Esophagus squamous epithelium (tissue), 5 donors: ENCODE measurements at regions not wholly inside any gene's neighbourhood (a gene's known extent, or its start where the extent isn't known, plus 50 kb on each side); places are given as distances from the start of the nearest gene placed in this dataset.

Experiments used
- DNase-seq: peaks from one replicate; lab custom pipeline; 2025; lab: John Stamatoyannopoulos, UW
- H3K27ac ChIP-seq, 4 donors: fragments of 200-600 bp; sonication (generic); one replicate each; pipeline ENCODE4 v1.5.1; 2016 to 2019; ENCODE audit warnings: mild to moderate bottlenecking in 1 of 4
- H3K27me3 ChIP-seq, 4 donors: fragments of 200-600 bp; sonication (generic); 1 replicate in 3 of 4; 2 replicates in 1 of 4; pipeline versions ENCODE4 v1.5.1 to v1.6.0; 2017 to 2021; ENCODE audit warnings: antibody characterized with exemption in 1 of 4
- H3K36me3 ChIP-seq, 3 donors: fragments of 200-600 bp; sonication (generic); one replicate each; pipeline ENCODE4 v1.5.1; 2016 to 2019
- H3K4me1 ChIP-seq, 3 donors: fragments of 200-600 bp; sonication (generic); one replicate each; pipeline ENCODE4 v1.5.1; 2017 to 2019
- H3K4me3 ChIP-seq, 4 donors: fragments of 200-600 bp; sonication (generic); 1 replicate in 3 of 4; 2 replicates in 1 of 4; pipeline ENCODE4 v1.5.1; 2016 to 2019; ENCODE audit warnings: mild to moderate bottlenecking in 2 of 4, moderate library complexity in 1 of 4
- H3K9me3 ChIP-seq, 3 donors: fragments of 200-600 bp; sonication (generic); one replicate each; pipeline ENCODE4 v1.5.1; 2016 to 2019
- CTCF ChIP-seq, 6 experiments: fragments of 450-650 bp in 4 of 6; fragments of 200-600 bp in 2 of 6; sonication (generic) in 2 of 6; IDR thresholded peaks; one replicate each; pipeline ENCODE4 v1.5.1; 2016 to 2019; ENCODE audit warnings: antibody characterized with exemption in 6 of 6, mild to moderate bottlenecking in 4 of 6, moderate library complexity in 4 of 6
- POLR2A ChIP-seq, 4 donors: fragments of 450-650 bp; IDR thresholded peaks; one replicate each; pipeline ENCODE4 v1.6.1; 2017; ENCODE audit warnings: antibody characterized with exemption in 4 of 4, mild to moderate bottlenecking in 4 of 4, moderate library complexity in 3 of 4
- WGBS, 2 donors: methylation state at CpG; one replicate each; pipeline ENCODE4 v1.1.5; 2018; 5-methylcytosine and 5-hydroxymethylcytosine counted together
- intact Hi-C: fragments of 100-400 bp; cut with DNase I; formaldehyde crosslinking; loops from one replicate; pipeline ENCODE4 v1.15.0; 2022
- donor health status: DM: yes; HTN: yes; CAD: no.

GRCh38 chrX:74179071-74179470 is 124.9 kb upstream of the ZCCHC13 start:
- intact Hi-C loops, result no loop called here
- Histone ChIP-seq H3K27ac (no peak overlapping the region), H3K27me3 (no peaks in the 10 kb centered on the region), H3K36me3 (no peaks in the 10 kb centered on the region), H3K4me1 (no peaks in the 10 kb centered on the region), H3K9me3 (no peaks in the 10 kb centered on the region), H3K4me3 (no peak overlapping the region)
- DNase-seq, result no peak
- 38 to 45% methylated on average over 1 of the region's 1 CpG for WGBS, 2 donors
- no peak for TF ChIP-seq CTCF (IDR thresholded peaks at IDR 0.05)
- TF ChIP-seq POLR2A (IDR thresholded peaks at IDR 0.05), result no peak

DNA sequence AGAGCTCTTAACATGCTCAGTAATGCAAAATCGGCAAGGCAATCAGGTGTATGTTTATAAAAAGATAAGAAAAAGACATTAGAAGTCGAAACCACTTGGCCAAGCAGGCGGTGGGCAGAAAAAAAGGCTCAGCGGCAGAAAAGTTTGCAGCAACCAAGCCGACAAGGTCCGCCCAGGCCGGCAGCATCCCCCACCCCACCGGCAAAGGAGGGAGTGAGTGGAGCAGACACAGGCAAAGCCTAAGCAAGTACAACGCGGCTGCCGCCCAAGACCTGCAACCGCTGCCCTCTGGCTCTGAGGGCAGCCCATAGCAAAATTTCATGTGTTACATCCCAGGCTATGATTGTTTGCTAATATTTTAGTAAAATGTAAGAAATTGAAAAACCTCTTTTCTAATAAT is 125.4 kb upstream of the ZCCHC13 start:
- 54 to 59% methylated on average over 9 to 12 of the region's 12 CpGs for WGBS, 2 donors

DNA sequence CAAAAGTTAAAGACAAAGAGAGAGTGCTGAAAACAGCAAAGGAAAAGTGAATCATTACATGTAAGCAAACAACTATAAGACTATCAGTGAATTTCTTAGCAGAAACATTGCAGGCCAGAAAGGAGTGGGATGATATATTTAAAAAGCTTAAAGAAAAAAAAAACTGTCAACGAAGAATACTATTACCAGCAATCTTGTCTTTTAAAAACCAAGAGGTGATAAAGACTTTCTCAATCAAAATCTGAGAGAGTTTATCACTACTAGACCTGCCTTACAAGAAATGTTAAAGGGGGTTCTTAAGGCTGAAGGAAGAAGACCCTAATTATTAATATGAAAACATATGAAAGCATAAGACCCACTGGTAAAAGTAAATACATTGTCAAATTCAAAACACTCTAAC is 132.5 kb upstream of the ZCCHC13 start:
- intact Hi-C loops, result no loop called here

More for the DNA sequence above, 125.4 kb upstream of the ZCCHC13 start:
- Histone ChIP-seq H3K4me3 (no peak overlapping the region), H3K36me3 (no peaks in the 10 kb centered on the region), H3K27me3 (no peaks in the 10 kb centered on the region), H3K27ac (no peak overlapping the region), H3K9me3 (no peaks in the 10 kb centered on the region), H3K4me1 (no peaks in the 10 kb centered on the region)
- no peak for DNase-seq
- TF ChIP-seq POLR2A (IDR thresholded peaks at IDR 0.05), result no peak
- no peak for TF ChIP-seq CTCF (IDR thresholded peaks at IDR 0.05)
- intact Hi-C loops, result no loop called here

GRCh38 chrX:74162199-74162598 is 141.8 kb upstream of the ZCCHC13 start:
- Histone ChIP-seq H3K36me3 (no peaks in the 10 kb centered on the region), H3K4me3 (no peak overlapping the region), H3K27me3 (no peaks in the 10 kb centered on the region), H3K4me1 (no peaks in the 10 kb centered on the region), H3K9me3 (no peaks in the 10 kb centered on the region), H3K27ac (no peak overlapping the region)
- no peak for DNase-seq
- TF ChIP-seq POLR2A (IDR thresholded peaks at IDR 0.05), result no peak
- TF ChIP-seq CTCF (IDR thresholded peaks at IDR 0.05), result no peak
- intact Hi-C loops, result no loop called here
- WGBS, 2 donors, result 96 to 100% methylated on average over 2 to 7 of the region's 20 CpGs

More for the DNA sequence above, 132.5 kb upstream of the ZCCHC13 start:
- H3K4me3 ChIP-seq, result no peak overlapping the region
- H3K9me3 ChIP-seq, result peaks cover 0 to 28% (median 0%) of the 10 kb centered on the region in 3 donors
- H3K4me1 ChIP-seq, result no peaks in the 10 kb centered on the region
- DNase-seq, result no peak
- no peak overlapping the region for H3K27ac ChIP-seq
- TF ChIP-seq POLR2A (IDR thresholded peaks at IDR 0.05) (no peak), CTCF (IDR thresholded peaks at IDR 0.05) (no peak)
- H3K36me3 ChIP-seq, result no peaks in the 10 kb centered on the region
- H3K27me3 ChIP-seq, result no peaks in the 10 kb centered on the region
- 89 to 95% methylated on average over 1 of the region's 1 CpG for WGBS, 2 donors

DNA sequence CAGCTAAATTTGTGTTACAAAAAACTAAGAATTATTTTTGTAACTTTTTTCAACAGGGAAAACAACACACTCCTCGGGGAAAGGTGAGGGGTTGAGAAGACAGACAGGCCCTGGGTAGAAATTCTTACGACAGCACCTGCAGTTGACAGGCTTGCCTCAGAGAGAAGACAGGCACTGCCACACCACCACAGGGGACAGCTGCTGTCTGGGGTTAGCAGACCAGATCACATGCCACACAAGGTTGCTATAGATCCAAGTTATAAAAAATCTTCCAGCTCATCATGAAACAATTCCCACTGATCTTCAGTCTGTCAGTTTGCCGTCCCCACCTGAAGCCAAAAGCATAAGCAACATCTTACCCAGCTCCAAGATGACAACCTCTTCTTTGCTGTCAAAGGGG is 143.2 kb upstream of the ZCCHC13 start:
- TF ChIP-seq CTCF (IDR thresholded peaks at IDR 0.05) (no peak), POLR2A (IDR thresholded peaks at IDR 0.05) (no peak)
- WGBS, 2 donors, result 86 to 98% methylated on average over 3 of the region's 3 CpGs
- no peaks in the 10 kb centered on the region for H3K9me3 ChIP-seq
- intact Hi-C loops, result no loop called here
- DNase-seq, result no peak
- no peaks in the 10 kb centered on the region for H3K27me3 ChIP-seq
- no peaks in the 10 kb centered on the region for H3K36me3 ChIP-seq
- H3K4me3 ChIP-seq, result no peak overlapping the region
- H3K27ac ChIP-seq, result no peak overlapping the region
- H3K4me1 ChIP-seq, result no peaks in the 10 kb centered on the region
